GM21825 (cell line): ENCODE measurements at regions not wholly inside any gene's neighbourhood (a gene's known extent, or its start where the extent isn't known, plus 50 kb on each side); places are given as distances from the start of the nearest gene placed in this dataset.

Experiments used
- ATAC-seq: cut with Tn5 transposase; IDR thresholded peaks from one replicate; pipeline ENCODE4 v1.9.1; 2021; ENCODE audit warnings: mild to moderate bottlenecking, moderate library complexity; ENCODE audit not compliant: unreplicated experiment

DNA sequence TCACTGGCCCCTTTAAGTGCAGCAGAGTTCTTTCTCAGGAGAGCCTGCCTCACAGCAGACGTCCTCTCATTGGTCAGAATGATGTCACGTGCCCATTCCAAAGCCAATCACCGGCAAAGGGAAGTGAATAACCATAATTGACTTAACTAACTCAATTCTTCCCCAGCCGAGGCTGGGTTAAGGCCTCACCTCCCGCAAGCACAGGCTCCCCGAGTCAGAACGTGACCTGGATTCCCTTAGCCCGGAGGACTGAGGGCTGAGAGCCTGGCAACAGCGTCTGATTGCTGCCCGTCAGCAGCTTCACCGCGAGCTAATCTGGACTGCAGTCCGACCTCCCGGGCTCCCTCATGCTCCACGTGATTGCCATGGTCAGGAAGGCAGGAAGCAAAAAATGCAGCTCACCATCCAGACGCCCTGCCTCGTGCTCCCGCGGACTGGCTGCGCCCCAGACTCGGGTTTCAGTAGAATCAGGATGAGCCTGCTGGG is 92.1 kb upstream of the FZD10 start:
- ATAC-seq: no peak

DNA sequence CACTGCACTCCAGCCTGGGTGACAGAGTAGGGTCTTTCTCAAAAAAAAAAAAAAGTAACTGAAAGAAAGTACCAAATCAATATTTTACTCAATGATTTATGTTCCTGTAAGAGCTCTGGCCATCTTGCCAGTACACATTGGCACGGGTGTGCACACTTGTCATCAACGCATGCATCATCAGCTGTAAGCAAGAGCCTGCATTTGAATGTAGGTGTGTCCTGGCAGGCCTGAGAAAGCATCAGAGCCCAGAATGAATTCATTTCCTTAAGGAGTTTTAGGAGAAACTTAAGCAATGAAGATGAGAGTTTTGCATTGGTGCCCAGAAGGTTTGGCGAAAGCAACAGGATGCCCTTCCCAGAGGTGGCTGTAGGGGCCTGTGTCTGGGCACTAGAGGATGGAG is 88.5 kb upstream of the FZD10 start:
- no peak for ATAC-seq

DNA sequence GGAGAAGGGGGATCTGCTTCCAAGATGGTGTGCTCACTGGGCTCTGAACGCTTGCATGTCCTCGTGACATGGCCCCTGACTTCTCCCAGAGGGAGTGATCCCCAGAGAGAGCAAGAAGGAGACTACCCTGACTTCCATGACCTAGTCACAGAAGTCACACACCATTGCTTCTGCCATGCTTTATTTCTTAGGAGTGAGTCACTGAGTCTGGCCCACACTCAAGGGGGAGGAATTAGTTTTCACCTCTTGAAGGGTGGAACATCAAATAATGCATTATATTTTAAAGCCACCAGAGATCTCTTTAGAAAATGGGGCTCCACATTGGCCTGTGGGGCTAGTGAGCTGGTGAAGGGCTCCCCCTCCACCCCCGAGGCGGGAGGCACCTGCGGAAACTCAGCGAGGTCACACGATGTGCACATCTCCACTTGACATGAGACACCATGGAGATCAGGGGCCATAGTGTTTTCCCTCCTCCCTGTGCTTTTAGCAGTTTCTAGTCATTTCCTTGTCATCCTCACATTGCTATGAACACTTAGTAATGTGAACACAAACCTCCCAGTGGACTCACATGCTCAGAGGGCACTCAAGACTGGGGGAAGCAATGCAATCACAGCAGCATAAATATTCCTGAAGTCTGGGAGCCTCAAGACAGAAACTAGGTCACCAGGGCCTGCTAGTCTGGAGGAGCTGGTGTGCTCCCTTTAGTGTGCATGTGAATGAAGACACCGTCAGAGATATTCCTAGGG is 87.4 kb upstream of the FZD10 start:
- ATAC-seq: no peak

DNA sequence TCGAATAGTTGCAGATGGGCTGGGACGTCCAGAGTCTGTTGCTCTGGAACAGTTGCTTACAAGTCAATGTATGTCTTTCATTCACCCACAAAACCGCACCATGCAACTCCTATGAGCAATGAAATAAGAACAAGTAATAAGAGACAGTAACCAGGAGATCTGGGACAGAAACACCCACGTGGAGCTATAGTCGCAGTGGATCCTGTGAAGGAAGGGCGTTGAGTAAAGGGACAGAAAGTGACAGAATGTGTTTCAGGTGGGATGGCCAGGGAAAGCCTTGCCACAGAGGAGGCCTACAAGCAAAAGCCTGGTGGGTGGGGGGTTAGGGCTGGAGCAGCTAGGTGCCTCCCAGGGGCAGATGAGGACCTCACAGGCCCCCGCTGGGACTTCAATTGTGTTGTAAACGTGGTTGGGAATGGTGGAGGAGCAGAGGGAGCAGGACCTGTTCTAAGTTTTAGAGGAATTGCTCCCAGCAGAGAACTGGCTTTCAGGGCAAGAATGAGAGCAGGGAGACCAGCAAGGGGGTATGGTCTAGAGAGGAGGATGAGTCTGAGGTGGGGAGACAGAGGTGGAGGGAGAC is 86.7 kb upstream of the FZD10 start:
- ATAC-seq: no peak

DNA sequence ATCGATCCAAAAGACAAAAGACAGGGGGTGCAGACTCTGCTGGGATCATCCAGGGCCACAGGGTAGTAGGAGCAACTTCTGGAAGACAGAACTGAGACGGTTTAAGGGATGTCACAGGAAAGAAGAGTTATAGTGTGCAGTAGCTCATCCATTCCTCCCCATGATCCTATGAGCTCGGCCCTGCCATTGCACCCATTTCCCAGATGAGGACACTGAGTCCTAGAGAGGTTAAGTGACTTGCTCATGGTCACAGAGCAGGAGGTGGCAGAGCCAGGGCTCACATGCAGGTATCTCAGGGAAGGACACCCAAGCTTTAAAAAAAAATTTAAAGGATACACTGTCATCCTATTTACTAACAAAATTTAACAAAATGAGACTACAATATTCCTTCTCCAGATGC is 86.1 kb upstream of the FZD10 start:
- no peak for ATAC-seq

DNA sequence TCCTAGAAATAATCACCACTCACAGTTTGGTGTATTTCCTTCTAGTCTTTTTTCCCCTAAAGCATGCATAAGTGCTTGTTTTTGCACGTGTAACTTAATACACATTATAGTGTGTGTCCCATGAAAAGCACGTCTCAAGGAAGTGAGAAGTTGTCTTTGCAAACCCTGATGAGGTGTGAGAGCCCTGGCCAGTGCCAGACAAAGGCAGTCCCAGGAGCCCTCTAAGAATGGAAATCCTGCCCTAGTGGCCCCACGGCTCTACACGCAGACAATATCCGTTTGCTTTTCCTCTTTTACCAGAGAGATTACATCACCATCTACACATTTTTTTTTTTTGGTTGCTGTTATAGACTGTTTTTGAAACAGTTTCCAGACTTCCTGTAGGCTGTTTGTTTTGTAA is 85.5 kb upstream of the FZD10 start:
- ATAC-seq: no peak

DNA sequence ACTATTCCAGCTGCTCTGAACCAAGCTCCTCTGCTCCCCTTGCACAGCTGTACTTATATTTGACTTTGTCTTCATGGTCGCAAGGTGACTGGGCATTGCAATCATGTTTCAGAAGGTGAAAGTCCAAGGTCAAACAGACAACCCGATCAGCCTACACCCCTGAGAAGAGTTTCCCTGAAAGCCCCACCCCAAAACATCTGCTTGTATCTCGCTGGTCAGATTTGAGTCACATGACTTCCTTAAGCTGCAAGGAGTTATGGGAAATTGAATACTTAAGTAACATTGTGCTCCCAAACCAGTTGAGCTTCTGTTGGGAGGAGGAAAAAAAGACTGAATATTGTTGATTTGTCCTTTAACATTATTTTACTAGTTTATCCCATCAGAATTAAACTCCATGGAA is 83.4 kb upstream of the FZD10 start:
- no peak for ATAC-seq

DNA sequence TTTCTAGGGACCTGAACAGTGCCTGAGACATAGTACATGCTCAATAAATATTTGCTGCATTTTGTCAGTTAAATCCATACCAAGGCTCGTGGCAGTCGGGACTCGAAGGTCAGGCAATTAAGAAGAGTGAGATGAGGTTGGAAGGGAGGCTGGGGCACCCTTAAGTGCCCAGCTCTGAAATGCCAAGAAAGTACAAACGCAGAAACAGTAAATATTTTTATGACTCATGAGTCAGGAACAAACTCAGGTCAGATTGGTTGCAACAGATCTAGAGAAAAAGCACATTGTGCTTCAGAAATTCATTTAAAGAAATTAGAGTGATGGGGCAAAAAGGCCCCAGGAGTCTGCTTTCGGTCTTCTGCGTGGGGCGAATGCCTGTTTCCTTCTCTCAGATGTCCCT is 83.0 kb upstream of the FZD10 start:
- ATAC-seq: no peak

DNA sequence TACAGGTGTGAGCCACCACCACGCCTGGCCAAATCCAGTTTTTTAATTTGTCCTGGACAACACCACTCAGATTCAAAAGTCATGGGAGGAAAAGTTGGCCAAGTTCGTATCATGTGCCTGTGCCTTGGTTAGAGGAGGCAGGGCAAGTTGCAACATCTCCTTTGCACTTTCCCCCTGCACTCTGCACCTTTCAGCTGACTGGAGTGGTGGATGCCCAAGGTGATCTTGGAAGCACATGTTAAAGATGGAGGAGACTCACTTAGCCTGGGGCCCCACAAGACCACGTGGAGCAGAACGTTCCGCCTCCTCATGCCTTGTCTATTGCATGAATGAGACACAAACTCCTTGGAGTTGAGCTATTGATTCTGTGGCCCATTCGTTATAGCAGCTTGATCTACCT is 82.1 kb upstream of the FZD10 start:
- ATAC-seq: no peak

DNA sequence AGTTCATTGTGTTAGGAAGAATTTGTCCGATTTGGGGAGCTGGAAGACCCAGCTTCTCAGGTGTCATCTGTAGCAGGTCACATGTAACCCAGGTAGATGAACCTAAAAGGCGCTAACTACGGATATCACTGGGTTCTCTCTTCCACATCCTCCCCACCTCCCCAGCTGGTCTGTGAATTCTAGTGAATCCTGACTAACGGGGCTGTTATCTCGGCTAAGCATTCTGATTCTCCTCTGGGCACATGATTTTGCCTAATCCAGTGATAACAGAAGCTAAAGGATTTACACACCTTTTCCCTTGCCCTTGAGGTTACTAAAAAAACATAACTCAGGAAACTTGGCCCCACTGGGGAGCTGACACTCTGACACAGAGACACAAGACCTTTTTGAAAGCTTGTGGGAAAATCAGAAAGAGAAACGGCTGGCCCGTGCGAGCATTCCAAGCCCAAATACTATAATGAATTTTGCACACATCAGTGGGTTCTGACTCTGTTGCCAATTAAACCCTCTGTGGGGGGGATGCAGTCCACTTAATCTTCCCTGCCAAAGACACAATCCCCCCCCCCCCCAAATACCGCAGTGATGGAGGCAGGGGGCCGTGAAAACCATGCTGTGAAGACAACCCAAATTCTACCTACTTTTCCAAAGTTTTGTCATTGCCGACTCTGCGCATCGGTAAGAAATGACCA is 81.0 kb upstream of the FZD10 start:
- no peak for ATAC-seq

DNA sequence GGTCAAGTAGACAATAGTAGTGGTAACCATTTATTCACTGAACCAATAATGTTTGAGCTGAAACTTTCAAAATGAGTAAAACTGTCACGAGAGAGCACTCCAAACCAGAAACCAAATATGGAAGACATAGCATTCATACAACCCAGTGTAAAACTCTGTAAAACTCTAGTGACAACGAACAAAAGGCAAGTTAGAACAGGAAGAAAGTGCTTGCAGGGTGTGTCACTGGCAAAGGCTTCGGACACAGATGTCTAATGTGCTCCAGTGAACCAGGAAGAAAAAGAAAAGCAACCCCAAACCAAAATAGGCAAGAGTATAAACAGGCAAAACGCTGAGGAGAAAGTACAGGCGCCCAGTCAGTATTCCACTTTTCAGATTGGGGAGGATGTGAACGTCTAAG is 79.3 kb upstream of the FZD10 start:
- ATAC-seq: no peak

DNA sequence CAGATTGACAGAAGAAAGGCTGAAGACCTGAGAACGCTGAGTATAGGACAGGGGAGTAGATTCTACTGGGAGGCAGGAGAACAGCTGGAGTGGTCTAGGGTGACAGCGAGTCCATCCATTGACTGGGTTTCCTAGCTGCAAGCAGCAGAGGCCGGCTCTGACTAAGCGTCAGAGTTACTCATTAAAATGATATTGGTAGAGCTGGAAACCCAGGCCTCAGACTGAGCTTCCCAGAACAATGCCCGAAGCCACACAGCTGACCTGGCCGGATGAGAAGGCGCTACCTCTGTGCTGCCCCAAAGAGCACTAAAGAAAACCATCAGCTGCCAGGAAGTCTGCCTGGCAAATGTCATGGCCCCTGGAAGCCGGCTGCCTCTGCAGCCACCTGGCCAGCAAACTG is 78.5 kb upstream of the FZD10 start:
- no peak for ATAC-seq

DNA sequence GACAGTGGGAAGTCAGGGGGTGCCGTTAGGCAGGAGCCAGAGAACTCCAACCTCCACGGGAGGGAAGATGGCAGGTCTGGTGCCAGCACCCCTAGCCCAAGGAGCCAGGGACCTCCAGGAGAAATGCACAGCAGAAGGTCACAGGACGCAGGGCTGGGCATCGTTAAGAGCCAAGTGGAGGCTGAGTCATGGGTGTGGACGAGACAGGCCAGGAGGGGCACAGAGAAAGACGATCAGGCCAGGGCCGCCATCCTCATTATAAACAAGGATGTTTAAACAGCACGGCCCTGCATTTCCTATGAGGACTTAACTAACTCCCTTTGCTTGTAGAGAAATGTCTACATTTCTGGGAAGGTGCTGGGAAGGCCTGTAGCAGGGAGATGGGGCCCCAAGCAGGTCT is 77.9 kb upstream of the FZD10 start:
- ATAC-seq: no peak

DNA sequence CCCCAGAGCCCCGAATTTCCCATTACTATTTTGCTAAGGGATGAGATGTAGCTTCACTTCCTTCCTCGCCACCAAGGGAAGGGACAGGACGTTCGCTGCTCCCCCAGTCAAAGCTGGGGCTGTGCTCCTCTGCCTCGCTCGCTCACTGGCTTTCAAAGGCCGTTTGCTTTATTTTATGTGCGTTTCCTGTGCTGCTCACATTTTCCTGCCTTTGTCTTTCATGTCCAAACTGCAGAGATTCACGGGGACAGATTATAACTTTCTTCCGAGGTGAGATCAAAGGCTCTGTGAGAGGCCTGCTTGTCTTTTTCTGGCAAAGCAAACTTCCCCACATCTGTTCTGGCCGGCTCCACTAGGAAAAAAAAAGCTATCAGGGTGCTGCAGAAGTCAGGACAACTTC is 76.0 kb upstream of the FZD10 start:
- ATAC-seq: no peak

DNA sequence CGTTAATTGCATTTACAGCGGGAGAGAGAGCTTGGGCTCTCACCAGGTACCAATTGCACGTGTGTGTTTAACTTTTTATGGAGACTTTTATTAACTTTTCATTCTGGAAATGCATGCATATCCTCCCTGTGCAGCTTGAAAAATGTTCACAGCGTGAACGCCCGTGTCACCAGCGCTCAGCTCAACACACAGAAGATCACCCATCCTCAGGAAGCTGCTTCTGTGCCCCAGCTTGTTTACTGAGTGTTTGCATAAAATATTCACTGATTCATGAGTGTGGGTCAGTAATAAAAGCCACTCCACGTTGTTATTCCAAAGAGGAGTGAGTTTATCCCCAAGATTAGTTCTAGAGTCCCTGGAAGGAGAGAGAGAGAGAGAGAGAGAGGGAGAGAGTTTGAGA is 75.5 kb upstream of the FZD10 start:
- ATAC-seq: no peak

DNA sequence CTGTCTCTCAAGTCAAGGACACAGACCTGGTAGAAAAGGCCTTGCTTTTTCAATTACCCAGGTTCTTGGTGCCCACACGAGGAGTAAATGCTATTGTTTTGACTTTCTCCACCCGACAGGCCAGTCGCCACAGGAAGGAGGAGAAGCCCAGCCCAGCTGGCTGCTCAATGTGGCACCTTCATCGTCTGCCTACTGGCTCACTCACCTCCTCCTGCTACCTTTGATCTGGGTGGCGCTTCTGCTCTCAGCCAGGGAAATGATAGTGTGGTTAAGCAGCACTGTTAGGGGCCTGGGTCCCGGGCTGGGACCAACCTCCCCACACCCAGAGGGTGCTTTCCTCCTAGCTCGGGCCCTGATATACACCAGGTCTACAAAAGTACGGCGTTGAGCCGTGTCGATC is 75.0 kb upstream of the FZD10 start:
- ATAC-seq: no peak

DNA sequence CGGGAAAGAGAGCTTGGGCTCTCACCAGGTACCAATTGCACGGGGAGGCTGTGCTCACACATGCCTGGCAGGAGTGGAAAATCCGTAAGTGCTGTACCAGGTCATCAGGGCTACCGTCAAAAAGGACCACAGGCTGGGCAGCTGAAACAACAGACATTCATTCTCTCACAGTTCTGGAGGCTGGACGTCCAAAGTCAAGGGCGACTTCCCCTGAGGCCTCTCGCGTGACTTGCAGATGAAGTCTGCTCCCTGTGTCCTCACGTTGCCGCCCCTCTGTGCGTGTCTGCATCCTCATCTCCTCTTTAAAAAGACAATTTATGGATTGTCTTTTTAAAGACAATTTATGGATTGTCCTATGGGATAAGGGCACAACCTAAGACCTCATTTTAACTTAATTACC is 73.8 kb upstream of the FZD10 start:
- no peak for ATAC-seq

DNA sequence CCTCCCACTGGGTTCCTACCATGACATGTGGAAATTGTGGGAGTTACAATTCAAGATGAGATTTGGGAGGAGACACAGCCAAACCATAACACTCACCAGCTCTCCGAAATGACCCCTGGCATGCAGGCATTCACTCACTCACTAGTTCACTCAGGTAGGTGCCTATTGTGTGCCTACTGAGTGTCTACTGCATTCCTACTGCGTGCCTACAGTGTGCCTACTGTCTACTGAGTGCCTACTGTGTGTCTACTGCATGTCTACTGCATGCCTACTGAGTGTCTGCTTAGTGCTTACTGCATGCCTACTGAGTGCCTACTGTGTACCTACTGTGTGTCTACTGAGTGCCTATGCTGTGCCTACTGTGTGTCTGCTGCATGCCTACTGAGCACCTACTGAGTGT is 71.7 kb upstream of the FZD10 start:
- no peak for ATAC-seq

DNA sequence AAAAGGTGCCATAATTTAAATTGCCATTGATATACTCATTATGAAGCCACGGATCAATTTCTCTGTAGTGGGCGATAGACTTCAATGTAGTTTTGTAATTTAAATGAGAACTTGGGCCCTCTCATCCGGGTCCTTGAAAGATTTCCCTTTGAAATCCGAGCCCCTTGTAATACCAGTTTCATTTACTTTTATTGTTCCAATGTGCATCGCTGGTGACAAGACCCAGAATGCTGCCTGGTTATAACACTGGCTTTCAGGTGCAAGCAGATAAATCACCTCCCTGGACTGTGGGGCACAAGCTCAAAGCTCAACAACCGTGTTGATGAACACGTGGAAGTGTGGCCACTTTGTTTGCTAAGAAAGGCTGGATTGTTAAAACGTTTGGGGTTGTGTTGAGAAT is 68.9 kb upstream of the FZD10 start:
- no peak for ATAC-seq

DNA sequence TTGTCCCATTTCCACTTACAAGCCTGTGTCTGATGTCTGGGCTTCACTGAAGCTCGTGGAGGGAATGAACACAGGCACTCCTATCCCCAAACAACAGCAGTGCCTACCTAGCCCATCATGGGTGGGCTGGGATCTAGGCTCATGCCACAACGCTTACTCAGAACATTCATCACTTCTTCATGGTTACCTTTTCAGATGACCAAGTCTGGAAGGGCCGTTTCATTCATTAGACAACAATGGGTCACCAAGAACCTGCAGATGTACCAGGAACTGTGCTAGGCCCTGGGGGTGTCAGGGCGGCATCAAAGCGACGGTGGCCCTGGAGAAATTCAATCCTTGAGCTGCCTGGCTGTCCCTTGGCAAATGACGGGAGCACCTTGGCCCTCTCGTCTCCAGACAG is 64.9 kb upstream of the FZD10 start:
- no peak for ATAC-seq

DNA sequence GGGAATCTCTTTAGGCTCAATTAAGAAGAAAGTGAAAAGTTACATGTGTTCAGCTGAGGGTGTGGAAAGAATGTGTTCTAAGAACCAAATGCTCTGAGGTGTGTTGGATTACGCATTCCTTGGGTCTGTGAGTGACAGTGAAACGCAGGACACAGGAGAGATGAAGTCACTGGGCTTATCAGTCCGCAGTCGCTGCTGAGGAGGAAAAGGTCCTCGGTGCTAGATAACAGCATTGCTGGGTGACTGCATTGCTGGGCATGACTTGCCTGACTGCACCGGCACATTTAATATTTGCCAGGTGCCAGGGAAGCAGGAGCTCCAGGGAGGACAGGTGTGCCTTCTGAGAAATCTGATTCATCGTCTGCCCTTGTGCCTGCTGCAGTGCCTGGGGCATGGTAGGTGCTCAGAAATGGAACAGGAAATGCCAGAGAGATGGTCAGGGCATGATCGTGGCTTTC is 64.4 kb upstream of the FZD10 start:
- ATAC-seq: no peak

DNA sequence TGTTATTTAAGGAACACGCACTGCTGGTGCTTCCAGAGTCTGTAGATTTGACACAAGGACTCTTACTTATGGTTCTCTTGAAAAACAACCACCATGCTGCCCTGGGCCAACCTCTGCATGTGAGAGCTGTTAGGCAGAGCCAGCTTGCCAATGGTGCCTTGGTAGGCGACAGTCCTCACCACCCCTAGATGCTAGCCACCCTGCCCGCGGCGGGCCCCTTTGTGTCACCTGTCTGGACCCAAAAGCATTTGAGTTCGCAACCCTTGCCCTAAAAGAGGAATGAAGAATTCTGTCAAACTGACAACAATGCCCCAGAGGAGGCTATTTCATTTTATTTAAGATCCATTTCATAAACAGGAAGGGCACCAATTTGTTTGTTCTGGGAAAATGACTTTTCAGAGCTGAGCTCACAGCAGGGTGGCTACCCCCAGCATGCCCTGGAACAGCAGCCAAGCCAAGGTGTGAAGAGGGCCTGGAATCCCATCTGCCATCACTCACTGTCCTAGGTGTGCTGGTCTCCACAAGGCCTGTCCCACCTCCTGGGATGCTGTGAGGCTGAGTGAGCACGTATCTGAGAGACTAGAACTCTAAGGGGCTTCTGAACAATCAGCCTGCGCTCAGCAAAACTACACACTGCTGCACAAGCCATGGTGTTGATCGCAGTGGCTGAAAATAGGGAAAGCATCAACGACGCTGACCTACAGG is 63.8 kb upstream of the FZD10 start:
- ATAC-seq: no peak
